OCI-LY1 (cell line): ENCODE measurements at regions not wholly inside any gene's neighbourhood (a gene's known extent, or its start where the extent isn't known, plus 50 kb on each side); places are given as distances from the start of the nearest gene placed in this dataset.

ENCODE experiments used
- EZH2 ChIP-seq: fragments of 200-600 bp; sonication (generic), shearing (Covaris generic); IDR thresholded peaks from 2 replicates; pipeline ENCODE4 v1.8.0; 2017; ENCODE audit warnings: borderline replicate concordance, mixed run types, mild to moderate bottlenecking, antibody characterized with exemption, low read length, moderate library complexity, mixed read lengths
- TF ChIP-seq, protein P1 (sequence below): fragments of 200-600 bp; sonication (generic), shearing (Covaris generic); IDR thresholded peaks from 2 replicates; pipeline ENCODE4 v1.5.1; 2017; ENCODE audit warnings: mild to moderate bottlenecking, antibody characterized with exemption, low read length, moderate library complexity, mixed read lengths

DNA sequence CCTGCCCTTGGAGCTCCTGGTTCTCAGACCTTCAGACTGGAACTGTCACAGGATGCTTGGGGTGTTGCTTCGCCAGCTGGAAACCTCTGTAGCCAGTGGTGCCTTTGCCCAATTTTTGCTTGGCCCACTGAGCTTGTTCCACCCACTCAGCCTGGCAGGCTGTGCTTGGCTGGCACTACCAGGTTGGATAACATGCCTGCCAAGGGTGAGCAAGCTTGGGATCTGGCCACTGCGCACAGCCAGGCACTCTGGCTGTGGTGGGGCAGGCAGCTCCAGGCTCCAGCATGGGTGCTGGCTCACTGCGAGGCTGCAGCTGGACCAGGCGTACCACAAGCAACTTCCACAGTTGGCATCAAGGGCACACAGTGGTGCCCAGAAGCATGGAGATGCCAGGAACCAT, 967.8 kb upstream of the NCAM2 start:
- TF ChIP-seq, protein P1, sequence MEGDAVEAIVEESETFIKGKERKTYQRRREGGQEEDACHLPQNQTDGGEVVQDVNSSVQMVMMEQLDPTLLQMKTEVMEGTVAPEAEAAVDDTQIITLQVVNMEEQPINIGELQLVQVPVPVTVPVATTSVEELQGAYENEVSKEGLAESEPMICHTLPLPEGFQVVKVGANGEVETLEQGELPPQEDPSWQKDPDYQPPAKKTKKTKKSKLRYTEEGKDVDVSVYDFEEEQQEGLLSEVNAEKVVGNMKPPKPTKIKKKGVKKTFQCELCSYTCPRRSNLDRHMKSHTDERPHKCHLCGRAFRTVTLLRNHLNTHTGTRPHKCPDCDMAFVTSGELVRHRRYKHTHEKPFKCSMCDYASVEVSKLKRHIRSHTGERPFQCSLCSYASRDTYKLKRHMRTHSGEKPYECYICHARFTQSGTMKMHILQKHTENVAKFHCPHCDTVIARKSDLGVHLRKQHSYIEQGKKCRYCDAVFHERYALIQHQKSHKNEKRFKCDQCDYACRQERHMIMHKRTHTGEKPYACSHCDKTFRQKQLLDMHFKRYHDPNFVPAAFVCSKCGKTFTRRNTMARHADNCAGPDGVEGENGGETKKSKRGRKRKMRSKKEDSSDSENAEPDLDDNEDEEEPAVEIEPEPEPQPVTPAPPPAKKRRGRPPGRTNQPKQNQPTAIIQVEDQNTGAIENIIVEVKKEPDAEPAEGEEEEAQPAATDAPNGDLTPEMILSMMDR: no peak
- no peak for TF ChIP-seq EZH2
